ENCODE measurements at regions not wholly inside any gene's neighbourhood (a gene's known extent, or its start where the extent isn't known, plus 50 kb on each side); places are given as distances from the start of the nearest gene placed in this dataset.

- DNase-seq (no peak), ATAC-seq (no peak)
- POLR2A ChIA-PET, result no interaction called here
- CTCF ChIA-PET, result no interaction called here
- H3K36me3 Mint-ChIP-seq (ENCODE audit: low read depth), result no peaks in the 10 kb centered on the region
- intact Hi-C loops (cut with micrococcal nuclease), result no loop called here
- H3K4me1 Mint-ChIP-seq (ENCODE audit: low read depth), result no peaks in the 10 kb centered on the region
- no peak for TF ChIP-seq CTCF (IDR thresholded peaks at IDR 0.05)
- H3K27me3 Mint-ChIP-seq, result peaks cover 8% of the 10 kb centered on the region
- H3K9me3 Mint-ChIP-seq, result no peaks in the 10 kb centered on the region
- no peak overlapping the region for H3K27ac Mint-ChIP-seq
- no peak overlapping the region for H3K4me3 Mint-ChIP-seq
Observed at GRCh38 chr13:23488442-23488841, 54.9 kb upstream of the SACS start.

- TF ChIP-seq CTCF (IDR thresholded peaks at IDR 0.05), result no peak
- ATAC-seq (no peak), DNase-seq (no peak)
- no peaks in the 10 kb centered on the region for H3K4me1 Mint-ChIP-seq (ENCODE audit: low read depth)
- no peaks in the 10 kb centered on the region for H3K36me3 Mint-ChIP-seq (ENCODE audit: low read depth)
- peaks cover 19% of the 10 kb centered on the region for H3K27me3 Mint-ChIP-seq
- ChIA-PET POLR2A (no interaction called here), CTCF (no interaction called here)
- H3K4me3 Mint-ChIP-seq, result no peak overlapping the region
- no peaks in the 10 kb centered on the region for H3K9me3 Mint-ChIP-seq
- intact Hi-C loops (cut with micrococcal nuclease), result no loop called here
- no peak overlapping the region for H3K27ac Mint-ChIP-seq
Observed at GRCh38 chr13:23496255-23496654, 62.8 kb upstream of the SACS start.

GRCh38 chr13:23497191-23497590 is 63.7 kb upstream of the SACS start:
- Mint-ChIP-seq H3K27me3 (peaks cover 19% of the 10 kb centered on the region), H3K4me1 (ENCODE audit: low read depth) (no peaks in the 10 kb centered on the region), H3K9me3 (no peaks in the 10 kb centered on the region), H3K4me3 (no peak overlapping the region), H3K36me3 (ENCODE audit: low read depth) (no peaks in the 10 kb centered on the region), H3K27ac (no peak overlapping the region)
- ATAC-seq, result no peak
- DNase-seq, result no peak
- intact Hi-C loops (cut with micrococcal nuclease), result no loop called here
- ChIA-PET CTCF (no interaction called here), POLR2A (no interaction called here)
- TF ChIP-seq CTCF (IDR thresholded peaks at IDR 0.05), result no peak

GRCh38 chr13:23500849-23501248 is 67.3 kb upstream of the SACS start:
- no peak for TF ChIP-seq CTCF (IDR thresholded peaks at IDR 0.05)
- DNase-seq, result no peak
- Mint-ChIP-seq H3K36me3 (ENCODE audit: low read depth) (no peaks in the 10 kb centered on the region), H3K27me3 (peaks cover 14% of the 10 kb centered on the region), H3K4me3 (no peak overlapping the region), H3K27ac (no peak overlapping the region), H3K9me3 (no peaks in the 10 kb centered on the region), H3K4me1 (ENCODE audit: low read depth) (no peaks in the 10 kb centered on the region)
- ChIA-PET POLR2A (no interaction called here), CTCF (no interaction called here)
- no peak for ATAC-seq
- intact Hi-C loops (cut with micrococcal nuclease), result no loop called here

GRCh38 chr13:23504180-23504579 is 66.0 kb upstream of the TNFRSF19 start:
- DNase-seq (no peak), ATAC-seq (no peak)
- Mint-ChIP-seq H3K4me3 (no peak overlapping the region), H3K36me3 (ENCODE audit: low read depth) (no peaks in the 10 kb centered on the region), H3K27me3 (peaks cover 5% of the 10 kb centered on the region), H3K4me1 (ENCODE audit: low read depth) (no peaks in the 10 kb centered on the region), H3K27ac (no peak overlapping the region), H3K9me3 (no peaks in the 10 kb centered on the region)
- no peak for TF ChIP-seq CTCF (IDR thresholded peaks at IDR 0.05)
- CTCF ChIA-PET, result no interaction called here
- intact Hi-C loops (cut with micrococcal nuclease), result no loop called here
- POLR2A ChIA-PET, result no interaction called here
